HepG2 (cell line): ENCODE measurements at regions not wholly inside any gene's neighbourhood (a gene's known extent, or its start where the extent isn't known, plus 50 kb on each side); places are given as distances from the start of the nearest gene placed in this dataset.
A peak's percentile ranks its signal among the peaks of the same experiment; 100 is the strongest.

Experiments used
- NCOA2 ChIP-seq: sonication (generic); formaldehyde crosslinking; IDR thresholded peaks from 2 replicates; pipeline ENCODE4 v1.8.0; 2022; ENCODE audit warnings: inconsistent platforms
- NFIB ChIP-seq: sonication (generic); formaldehyde crosslinking; IDR thresholded peaks from 2 replicates; pipeline ENCODE4 v1.9.0; 2021; ENCODE audit warnings: missing genetic modification reagents, mild to moderate bottlenecking, borderline replicate concordance
- POGZ ChIP-seq: sonication (generic); formaldehyde crosslinking; IDR thresholded peaks from 2 replicates; pipeline ENCODE4 v1.4.0; 2020; ENCODE audit warnings: mild to moderate bottlenecking, missing genetic modification reagents
- RFXANK ChIP-seq: IDR thresholded peaks from 2 replicates; pipeline ENCODE4 v1.6.1; 2016
- RFXAP ChIP-seq: sonication (generic); formaldehyde crosslinking; IDR thresholded peaks from 2 replicates; pipeline ENCODE4 v1.4.0; 2020; ENCODE audit warnings: missing genetic modification reagents, borderline replicate concordance
- SP140L ChIP-seq: sonication (generic); formaldehyde crosslinking; IDR thresholded peaks from 2 replicates; pipeline ENCODE4 v1.4.0; 2020; ENCODE audit warnings: missing genetic modification reagents, borderline replicate concordance
- SP2 ChIP-seq: sonication (generic); formaldehyde crosslinking; IDR thresholded peaks from 2 replicates; pipeline ENCODE4 v1.5.1; 2020; ENCODE audit warnings: mild to moderate bottlenecking, missing genetic modification reagents
- TAF1 ChIP-seq: sonication (generic); formaldehyde crosslinking; IDR thresholded peaks from 2 replicates; pipeline ENCODE4 v1.4.0; 2020; ENCODE audit warnings: missing genetic modification reagents
- TEAD3 ChIP-seq: optimal IDR thresholded peaks from 2 replicates; pipeline ENCODE3; 2016; ENCODE audit warnings: borderline replicate concordance
- ZBTB7B ChIP-seq: sonication (generic); formaldehyde crosslinking; IDR thresholded peaks from 2 replicates; pipeline ENCODE4 v1.4.0; 2020; ENCODE audit warnings: missing genetic modification reagents
- TF ChIP-seq, protein P1 (sequence below): sonication (generic); formaldehyde crosslinking; IDR thresholded peaks from 2 replicates; pipeline ENCODE4 v1.9.0; 2021; ENCODE audit warnings: mild to moderate bottlenecking, missing genetic modification reagents
- TF ChIP-seq, protein P2 (sequence below): sonication (generic); formaldehyde crosslinking; IDR thresholded peaks from 2 replicates; pipeline ENCODE4 v1.9.0; 2021; ENCODE audit warnings: missing genetic modification reagents, borderline replicate concordance
- TF ChIP-seq, protein P3 (sequence below): sonication (generic); formaldehyde crosslinking; IDR thresholded peaks from 2 replicates; pipeline ENCODE4 v1.5.0; 2020; ENCODE audit warnings: missing genetic modification reagents
- TF ChIP-seq, protein P4 (sequence below): sonication (generic); formaldehyde crosslinking; IDR thresholded peaks from 2 replicates; pipeline ENCODE4 v1.4.0; 2020; ENCODE audit warnings: missing genetic modification reagents, mild to moderate bottlenecking, borderline replicate concordance

DNA sequence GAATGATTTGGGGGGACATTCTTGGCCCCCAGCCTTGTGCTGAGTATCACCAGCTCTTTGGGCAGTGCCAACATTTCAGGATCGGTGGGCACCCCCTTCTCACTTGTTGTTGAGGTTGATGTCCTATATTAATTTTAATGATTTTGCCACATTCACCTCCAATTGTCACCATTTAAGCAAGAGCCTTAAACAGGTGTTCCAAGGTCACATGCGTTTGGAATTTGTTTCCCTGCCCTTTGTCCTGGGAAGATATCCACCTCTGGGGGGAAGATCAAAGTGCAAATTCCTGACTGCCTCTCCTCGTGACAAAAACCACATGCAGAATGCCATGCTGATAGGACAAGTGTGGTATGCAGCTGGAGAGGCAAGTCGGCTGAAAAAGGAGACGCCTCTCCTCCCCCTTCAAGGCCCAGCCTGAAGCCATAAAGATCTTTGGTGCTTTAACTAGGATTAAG is 72.5 kb upstream of the ID2 start (continued):
- TF ChIP-seq, protein P1, sequence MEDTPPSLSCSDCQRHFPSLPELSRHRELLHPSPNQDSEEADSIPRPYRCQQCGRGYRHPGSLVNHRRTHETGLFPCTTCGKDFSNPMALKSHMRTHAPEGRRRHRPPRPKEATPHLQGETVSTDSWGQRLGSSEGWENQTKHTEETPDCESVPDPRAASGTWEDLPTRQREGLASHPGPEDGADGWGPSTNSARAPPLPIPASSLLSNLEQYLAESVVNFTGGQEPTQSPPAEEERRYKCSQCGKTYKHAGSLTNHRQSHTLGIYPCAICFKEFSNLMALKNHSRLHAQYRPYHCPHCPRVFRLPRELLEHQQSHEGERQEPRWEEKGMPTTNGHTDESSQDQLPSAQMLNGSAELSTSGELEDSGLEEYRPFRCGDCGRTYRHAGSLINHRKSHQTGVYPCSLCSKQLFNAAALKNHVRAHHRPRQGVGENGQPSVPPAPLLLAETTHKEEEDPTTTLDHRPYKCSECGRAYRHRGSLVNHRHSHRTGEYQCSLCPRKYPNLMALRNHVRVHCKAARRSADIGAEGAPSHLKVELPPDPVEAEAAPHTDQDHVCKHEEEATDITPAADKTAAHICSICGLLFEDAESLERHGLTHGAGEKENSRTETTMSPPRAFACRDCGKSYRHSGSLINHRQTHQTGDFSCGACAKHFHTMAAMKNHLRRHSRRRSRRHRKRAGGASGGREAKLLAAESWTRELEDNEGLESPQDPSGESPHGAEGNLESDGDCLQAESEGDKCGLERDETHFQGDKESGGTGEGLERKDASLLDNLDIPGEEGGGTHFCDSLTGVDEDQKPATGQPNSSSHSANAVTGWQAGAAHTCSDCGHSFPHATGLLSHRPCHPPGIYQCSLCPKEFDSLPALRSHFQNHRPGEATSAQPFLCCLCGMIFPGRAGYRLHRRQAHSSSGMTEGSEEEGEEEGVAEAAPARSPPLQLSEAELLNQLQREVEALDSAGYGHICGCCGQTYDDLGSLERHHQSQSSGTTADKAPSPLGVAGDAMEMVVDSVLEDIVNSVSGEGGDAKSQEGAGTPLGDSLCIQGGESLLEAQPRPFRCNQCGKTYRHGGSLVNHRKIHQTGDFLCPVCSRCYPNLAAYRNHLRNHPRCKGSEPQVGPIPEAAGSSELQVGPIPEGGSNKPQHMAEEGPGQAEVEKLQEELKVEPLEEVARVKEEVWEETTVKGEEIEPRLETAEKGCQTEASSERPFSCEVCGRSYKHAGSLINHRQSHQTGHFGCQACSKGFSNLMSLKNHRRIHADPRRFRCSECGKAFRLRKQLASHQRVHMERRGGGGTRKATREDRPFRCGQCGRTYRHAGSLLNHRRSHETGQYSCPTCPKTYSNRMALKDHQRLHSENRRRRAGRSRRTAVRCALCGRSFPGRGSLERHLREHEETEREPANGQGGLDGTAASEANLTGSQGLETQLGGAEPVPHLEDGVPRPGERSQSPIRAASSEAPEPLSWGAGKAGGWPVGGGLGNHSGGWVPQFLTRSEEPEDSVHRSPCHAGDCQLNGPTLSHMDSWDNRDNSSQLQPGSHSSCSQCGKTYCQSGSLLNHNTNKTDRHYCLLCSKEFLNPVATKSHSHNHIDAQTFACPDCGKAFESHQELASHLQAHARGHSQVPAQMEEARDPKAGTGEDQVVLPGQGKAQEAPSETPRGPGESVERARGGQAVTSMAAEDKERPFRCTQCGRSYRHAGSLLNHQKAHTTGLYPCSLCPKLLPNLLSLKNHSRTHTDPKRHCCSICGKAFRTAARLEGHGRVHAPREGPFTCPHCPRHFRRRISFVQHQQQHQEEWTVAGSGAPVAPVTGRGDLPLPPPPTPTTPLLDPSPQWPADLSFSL (CRISPR knock-in tag) = no peak
- TF ChIP-seq SP2 = no peak
- peak; percentile 94 for TF ChIP-seq ZBTB7B (CRISPR knock-in tag)
- TF ChIP-seq, protein P2, sequence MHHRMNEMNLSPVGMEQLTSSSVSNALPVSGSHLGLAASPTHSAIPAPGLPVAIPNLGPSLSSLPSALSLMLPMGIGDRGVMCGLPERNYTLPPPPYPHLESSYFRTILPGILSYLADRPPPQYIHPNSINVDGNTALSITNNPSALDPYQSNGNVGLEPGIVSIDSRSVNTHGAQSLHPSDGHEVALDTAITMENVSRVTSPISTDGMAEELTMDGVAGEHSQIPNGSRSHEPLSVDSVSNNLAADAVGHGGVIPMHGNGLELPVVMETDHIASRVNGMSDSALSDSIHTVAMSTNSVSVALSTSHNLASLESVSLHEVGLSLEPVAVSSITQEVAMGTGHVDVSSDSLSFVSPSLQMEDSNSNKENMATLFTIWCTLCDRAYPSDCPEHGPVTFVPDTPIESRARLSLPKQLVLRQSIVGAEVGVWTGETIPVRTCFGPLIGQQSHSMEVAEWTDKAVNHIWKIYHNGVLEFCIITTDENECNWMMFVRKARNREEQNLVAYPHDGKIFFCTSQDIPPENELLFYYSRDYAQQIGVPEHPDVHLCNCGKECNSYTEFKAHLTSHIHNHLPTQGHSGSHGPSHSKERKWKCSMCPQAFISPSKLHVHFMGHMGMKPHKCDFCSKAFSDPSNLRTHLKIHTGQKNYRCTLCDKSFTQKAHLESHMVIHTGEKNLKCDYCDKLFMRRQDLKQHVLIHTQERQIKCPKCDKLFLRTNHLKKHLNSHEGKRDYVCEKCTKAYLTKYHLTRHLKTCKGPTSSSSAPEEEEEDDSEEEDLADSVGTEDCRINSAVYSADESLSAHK = no peak
- peak; percentile 94 for TF ChIP-seq POGZ (CRISPR knock-in tag)
- TF ChIP-seq SP140L (CRISPR knock-in tag) = no peak
- TF ChIP-seq, protein P3, sequence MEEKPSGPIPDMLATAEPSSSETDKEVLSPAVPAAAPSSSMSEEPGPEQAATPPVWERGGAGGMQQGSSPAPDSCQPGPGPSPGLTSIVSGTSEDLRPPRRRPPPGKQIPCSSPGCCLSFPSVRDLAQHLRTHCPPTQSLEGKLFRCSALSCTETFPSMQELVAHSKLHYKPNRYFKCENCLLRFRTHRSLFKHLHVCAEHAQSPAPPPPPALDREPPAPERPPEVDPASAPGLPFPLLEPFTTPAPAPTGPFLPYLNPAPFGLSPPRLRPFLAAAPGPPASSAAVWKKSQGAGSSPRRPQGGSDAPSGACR (CRISPR knock-in tag) = 0 out of 2 replicates have a peak, but pooled peaks have one; percentile 86
- TF ChIP-seq RFXAP (CRISPR knock-in tag) = peak; percentile 78; the same call in 1 of the 2 replicates
- TF ChIP-seq NCOA2 = peak; percentile 96
- 0 out of 2 replicates have a peak, but pooled peaks have one; percentile 42 for TF ChIP-seq RFXANK (CRISPR knock-in tag)
- TF ChIP-seq TAF1 (CRISPR knock-in tag) = no peak
- TF ChIP-seq NFIB (CRISPR knock-in tag) = no peak
- TF ChIP-seq, protein P4, sequence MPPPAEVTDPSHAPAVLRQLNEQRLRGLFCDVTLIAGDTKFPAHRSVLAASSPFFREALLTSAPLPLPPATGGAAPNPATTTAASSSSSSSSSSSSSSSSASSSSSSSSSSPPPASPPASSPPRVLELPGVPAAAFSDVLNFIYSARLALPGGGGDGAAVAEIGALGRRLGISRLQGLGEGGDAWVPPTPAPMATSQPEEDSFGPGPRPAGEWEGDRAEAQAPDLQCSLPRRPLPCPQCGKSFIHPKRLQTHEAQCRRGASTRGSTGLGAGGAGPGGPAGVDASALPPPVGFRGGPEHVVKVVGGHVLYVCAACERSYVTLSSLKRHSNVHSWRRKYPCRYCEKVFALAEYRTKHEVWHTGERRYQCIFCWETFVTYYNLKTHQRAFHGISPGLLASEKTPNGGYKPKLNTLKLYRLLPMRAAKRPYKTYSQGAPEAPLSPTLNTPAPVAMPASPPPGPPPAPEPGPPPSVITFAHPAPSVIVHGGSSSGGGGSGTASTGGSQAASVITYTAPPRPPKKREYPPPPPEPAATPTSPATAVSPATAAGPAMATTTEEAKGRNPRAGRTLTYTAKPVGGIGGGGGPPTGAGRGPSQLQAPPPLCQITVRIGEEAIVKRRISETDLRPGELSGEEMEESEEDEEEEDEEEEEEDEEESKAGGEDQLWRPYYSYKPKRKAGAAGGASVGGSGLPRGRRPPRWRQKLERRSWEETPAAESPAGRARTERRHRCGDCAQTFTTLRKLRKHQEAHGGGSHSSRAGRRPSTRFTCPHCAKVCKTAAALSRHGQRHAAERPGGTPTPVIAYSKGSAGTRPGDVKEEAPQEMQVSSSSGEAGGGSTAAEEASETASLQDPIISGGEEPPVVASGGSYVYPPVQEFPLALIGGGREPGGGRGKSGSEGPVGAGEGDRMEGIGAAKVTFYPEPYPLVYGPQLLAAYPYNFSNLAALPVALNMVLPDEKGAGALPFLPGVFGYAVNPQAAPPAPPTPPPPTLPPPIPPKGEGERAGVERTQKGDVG (CRISPR knock-in tag) = 0 out of 2 replicates have a peak, but pooled peaks have one; percentile 37
- TF ChIP-seq TEAD3 (CRISPR knock-in tag) = peak; percentile 100
